Gastrocnemius medialis (tissue), 4 donors: ENCODE measurements at regions not wholly inside any gene's neighbourhood (a gene's known extent, or its start where the extent isn't known, plus 50 kb on each side); places are given as distances from the start of the nearest gene placed in this dataset.

Experiments used
- ATAC-seq, 2 donors: fragments of 150-250 bp; one replicate each; pipeline ENCODE4 v1.9.1; 2016
- DNase-seq, 2 donors: peaks; one replicate each; pipeline ENCODE4 v3.0.0-alpha.2; 2019
- H3K27ac ChIP-seq, 4 donors: fragments of 200-600 bp; sonication (generic); 1 replicate in 1 of 4; 2 replicates in 3 of 4; pipeline ENCODE4 v1.5.1; 2016 to 2018; ENCODE audit warnings: mild to moderate bottlenecking in 2 of 4, moderate library complexity in 1 of 4
- H3K27me3 ChIP-seq, 3 donors: fragments of 200-600 bp; sonication (generic) in 2 of 3; 1 replicate in 1 of 3; 2 replicates in 2 of 3; pipeline versions ENCODE4 v1.5.1 to v1.6.0; 2016 to 2019; ENCODE audit warnings: mild to moderate bottlenecking in 1 of 3, moderate library complexity in 1 of 3
- H3K36me3 ChIP-seq, 2 donors: fragments of 200-600 bp; sonication (generic) in 1 of 2; one replicate each; pipeline ENCODE4 v1.5.1; 2017 to 2018
- H3K4me1 ChIP-seq, 2 donors: fragments of 200-600 bp; sonication (generic) in 1 of 2; one replicate each; pipeline ENCODE4 v1.5.1; 2016 to 2017; ENCODE audit warnings: mild to moderate bottlenecking in 2 of 2
- H3K4me3 ChIP-seq, 4 donors: fragments of 200-600 bp; sonication (generic) in 3 of 4; 1 replicate in 1 of 4; 2 replicates in 3 of 4; pipeline ENCODE4 v1.5.1; 2016 to 2019; ENCODE audit warnings: mild to moderate bottlenecking in 2 of 4
- H3K9me3 ChIP-seq, 3 donors: fragments of 200-600 bp; sonication (generic) in 2 of 3; 1 replicate in 1 of 3; 2 replicates in 2 of 3; pipeline ENCODE4 v1.5.1; 2016 to 2019
- POLR2A ChIP-seq, 2 donors: fragments of 450-650 bp; IDR thresholded peaks; one replicate each; pipeline ENCODE4 v1.6.1; 2017; ENCODE audit warnings: antibody characterized with exemption in 2 of 2, mild to moderate bottlenecking in 2 of 2, moderate library complexity in 2 of 2
- in situ Hi-C, 4 donors: fragments of 200-750 bp; cut with MboI; loops; one replicate each; pipeline versions ENCODE4 v1.15.0 to v1.8.0; 2017; ENCODE audit warnings: low sequenced_read_pairs in 4 of 4
- intact Hi-C: fragments of 100-400 bp; cut with DNase I; formaldehyde crosslinking; loops from one replicate; pipeline ENCODE4 v1.15.1; 2023; ENCODE audit warnings: low total_unique reads
- TF ChIP-seq, protein P1 (sequence below), 5 experiments: fragments of 450-650 bp in 3 of 5; fragments of 200-600 bp in 2 of 5; sonication (generic) in 2 of 5; IDR thresholded peaks in 4 of 5; conservative IDR thresholded peaks in 1 of 5; 1 replicate in 4 of 5; 2 replicates in 1 of 5; pipeline ENCODE4 v1.5.1; 2016 to 2019; ENCODE audit warnings: antibody characterized with exemption in 5 of 5, mild to moderate bottlenecking in 3 of 5, moderate library complexity in 3 of 5

- Histone ChIP-seq H3K4me1 (no peaks in the 10 kb centered on the region), H3K27ac (no peak overlapping the region), H3K36me3 (no peaks in the 10 kb centered on the region), H3K27me3 (no peaks in the 10 kb centered on the region), H3K9me3 (no peaks in the 10 kb centered on the region), H3K4me3 (no peak overlapping the region)
- no peak for DNase-seq
- TF ChIP-seq, protein P1, sequence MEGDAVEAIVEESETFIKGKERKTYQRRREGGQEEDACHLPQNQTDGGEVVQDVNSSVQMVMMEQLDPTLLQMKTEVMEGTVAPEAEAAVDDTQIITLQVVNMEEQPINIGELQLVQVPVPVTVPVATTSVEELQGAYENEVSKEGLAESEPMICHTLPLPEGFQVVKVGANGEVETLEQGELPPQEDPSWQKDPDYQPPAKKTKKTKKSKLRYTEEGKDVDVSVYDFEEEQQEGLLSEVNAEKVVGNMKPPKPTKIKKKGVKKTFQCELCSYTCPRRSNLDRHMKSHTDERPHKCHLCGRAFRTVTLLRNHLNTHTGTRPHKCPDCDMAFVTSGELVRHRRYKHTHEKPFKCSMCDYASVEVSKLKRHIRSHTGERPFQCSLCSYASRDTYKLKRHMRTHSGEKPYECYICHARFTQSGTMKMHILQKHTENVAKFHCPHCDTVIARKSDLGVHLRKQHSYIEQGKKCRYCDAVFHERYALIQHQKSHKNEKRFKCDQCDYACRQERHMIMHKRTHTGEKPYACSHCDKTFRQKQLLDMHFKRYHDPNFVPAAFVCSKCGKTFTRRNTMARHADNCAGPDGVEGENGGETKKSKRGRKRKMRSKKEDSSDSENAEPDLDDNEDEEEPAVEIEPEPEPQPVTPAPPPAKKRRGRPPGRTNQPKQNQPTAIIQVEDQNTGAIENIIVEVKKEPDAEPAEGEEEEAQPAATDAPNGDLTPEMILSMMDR (IDR thresholded peaks at IDR 0.05 in 4 of 5, conservative IDR thresholded peaks at IDR 0.05 in 1 of 5), result no peak
- TF ChIP-seq POLR2A (IDR thresholded peaks at IDR 0.05), result no peak
- intact Hi-C loops (no loop called here), in situ Hi-C loops (no loop called here)
- ATAC-seq, result no peak
These were observed 144.3 kb upstream of the MRPS22 start for GRCh38 chr3:139199421-139200010.

DNA sequence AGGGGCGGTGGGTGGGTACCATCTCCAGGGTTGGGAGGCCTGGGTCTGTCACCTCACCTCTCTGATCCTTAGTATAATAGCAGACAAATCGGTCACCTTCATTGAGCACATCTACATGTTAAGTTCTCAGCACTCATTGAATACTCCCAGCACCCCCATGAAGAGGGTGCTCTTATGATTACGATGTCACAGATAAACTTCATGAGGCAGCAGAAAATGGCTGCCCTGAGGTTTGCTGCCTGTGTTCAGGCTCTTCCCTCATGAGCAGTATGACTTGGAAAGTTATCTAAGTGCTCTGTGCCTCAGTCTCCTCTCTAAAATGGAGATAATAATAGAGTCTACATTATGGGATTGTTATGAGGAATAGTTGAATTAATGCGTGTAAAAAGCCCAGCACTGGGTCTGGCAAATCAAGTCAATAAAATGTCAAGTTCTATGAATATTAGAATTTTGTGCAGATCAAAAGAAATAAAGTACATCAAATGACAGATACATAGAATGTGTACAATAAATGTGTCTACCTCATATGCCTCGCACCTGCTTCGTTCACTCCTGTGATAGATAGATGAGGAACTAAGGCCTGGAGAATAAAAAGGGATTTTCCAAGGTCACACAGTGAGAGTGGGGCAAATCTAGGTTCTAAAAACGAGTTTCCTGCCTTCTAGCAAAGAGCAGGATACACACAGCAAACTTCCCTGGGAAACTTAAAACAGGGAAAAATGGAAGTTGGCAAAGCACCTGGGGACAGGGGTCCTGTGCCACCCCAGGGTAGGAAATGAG lies 142.2 kb upstream of the MRPS22 start:
- no peak for DNase-seq
- in situ Hi-C loops, result no loop called here
- H3K36me3 ChIP-seq, result no peaks in the 10 kb centered on the region
- H3K27me3 ChIP-seq, result no peaks in the 10 kb centered on the region
- TF ChIP-seq POLR2A (IDR thresholded peaks at IDR 0.05), result no peak
- TF ChIP-seq, protein P1 (IDR thresholded peaks at IDR 0.05 in 4 of 5, conservative IDR thresholded peaks at IDR 0.05 in 1 of 5), result no peak
- no peak overlapping the region for H3K4me3 ChIP-seq
- H3K9me3 ChIP-seq, result no peaks in the 10 kb centered on the region
- ATAC-seq, result no peak
- no peaks in the 10 kb centered on the region for H3K4me1 ChIP-seq
- intact Hi-C loops, result no loop called here
- H3K27ac ChIP-seq, result no peak overlapping the region

GRCh38 chr3:139202226-139202958 lies 141.4 kb upstream of the MRPS22 start:
- Histone ChIP-seq H3K4me3 (no peak overlapping the region), H3K4me1 (no peaks in the 10 kb centered on the region), H3K36me3 (no peaks in the 10 kb centered on the region), H3K27me3 (no peaks in the 10 kb centered on the region), H3K27ac (no peak overlapping the region), H3K9me3 (no peaks in the 10 kb centered on the region)
- DNase-seq (no peak), ATAC-seq (no peak)
- in situ Hi-C loops (no loop called here), intact Hi-C loops (no loop called here)
- TF ChIP-seq, protein P1 (IDR thresholded peaks at IDR 0.05 in 4 of 5, conservative IDR thresholded peaks at IDR 0.05 in 1 of 5), result no peak
- no peak for TF ChIP-seq POLR2A (IDR thresholded peaks at IDR 0.05)

GRCh38 chr3:139202959-139203349 lies 140.9 kb upstream of the MRPS22 start:
- ATAC-seq (no peak), DNase-seq (no peak)
- no peaks in the 10 kb centered on the region for H3K4me1 ChIP-seq
- in situ Hi-C loops, result no loop called here
- H3K27me3 ChIP-seq, result no peaks in the 10 kb centered on the region
- no peak overlapping the region for H3K27ac ChIP-seq
- H3K9me3 ChIP-seq, result no peaks in the 10 kb centered on the region
- TF ChIP-seq, protein P1 (IDR thresholded peaks at IDR 0.05 in 4 of 5, conservative IDR thresholded peaks at IDR 0.05 in 1 of 5), result no peak
- TF ChIP-seq POLR2A (IDR thresholded peaks at IDR 0.05), result no peak
- no peak overlapping the region for H3K4me3 ChIP-seq
- intact Hi-C loops, result no loop called here
- no peaks in the 10 kb centered on the region for H3K36me3 ChIP-seq
